GM18519 (cell line): ENCODE measurements at regions not wholly inside any gene's neighbourhood (a gene's known extent, or its start where the extent isn't known, plus 50 kb on each side); places are given as distances from the start of the nearest gene placed in this dataset.
"Not testable (repeated sequence)": the region's sequence is repeated elsewhere in the genome, so short reads cannot be mapped to it uniquely, and the experiment has no call there.

Experiments
- ATAC-seq: cut with Tn5 transposase; IDR thresholded peaks from one replicate; pipeline ENCODE4 v1.9.1; 2021; ENCODE audit warnings: mild to moderate bottlenecking, moderate library complexity; ENCODE audit not compliant: unreplicated experiment, low FRiP score

GRCh38 chr3:87507753-87508152 lies 231.4 kb upstream of the POU1F1 start:
- no peak for ATAC-seq

GRCh38 chr3:87503900-87504498 lies 227.6 kb upstream of the POU1F1 start:
- ATAC-seq = peak; percentile 92

- ATAC-seq = no peak
Observed at GRCh38 chr3:87501076-87501475, 224.7 kb upstream of the POU1F1 start.

GRCh38 chr3:87498358-87499080 lies 222.1 kb upstream of the POU1F1 start:
- ATAC-seq = no peak

- no peak for ATAC-seq
Observed at GRCh38 chr3:87495938-87496337, 219.6 kb upstream of the POU1F1 start.

- ATAC-seq = no peak
Observed at GRCh38 chr3:87494264-87494663, 217.9 kb upstream of the POU1F1 start.

GRCh38 chr3:87491843-87492242 lies 215.5 kb upstream of the POU1F1 start:
- ATAC-seq = no peak

- no peak for ATAC-seq
Observed at GRCh38 chr3:87489892-87490291, 213.5 kb upstream of the POU1F1 start.

GRCh38 chr3:87488765-87489164 lies 212.4 kb upstream of the POU1F1 start:
- ATAC-seq = no peak

- ATAC-seq = not testable (repeated sequence)
Observed at GRCh38 chr3:87486635-87487034, 210.3 kb upstream of the POU1F1 start.

- ATAC-seq = no peak
Observed at GRCh38 chr3:87486115-87486514, 209.7 kb upstream of the POU1F1 start.

GRCh38 chr3:87478716-87479115 lies 202.3 kb upstream of the POU1F1 start:
- ATAC-seq = no peak

GRCh38 chr3:87473944-87474343 lies 197.6 kb upstream of the POU1F1 start:
- no peak for ATAC-seq

GRCh38 chr3:87468938-87469337 lies 192.6 kb upstream of the POU1F1 start:
- ATAC-seq = no peak

GRCh38 chr3:87468235-87468634 lies 191.9 kb upstream of the POU1F1 start:
- no peak for ATAC-seq

- ATAC-seq = no peak
Observed at GRCh38 chr3:87462228-87462627, 185.8 kb upstream of the POU1F1 start.

- no peak for ATAC-seq
Observed at GRCh38 chr3:87461443-87461842, 185.1 kb upstream of the POU1F1 start.

- no peak for ATAC-seq
Observed at GRCh38 chr3:87461036-87461435, 184.7 kb upstream of the POU1F1 start.

GRCh38 chr3:87448558-87448957 lies 172.2 kb upstream of the POU1F1 start:
- ATAC-seq = no peak

GRCh38 chr3:87446849-87447387 lies 170.5 kb upstream of the POU1F1 start:
- no peak for ATAC-seq

- ATAC-seq = no peak
Observed at GRCh38 chr3:87442470-87442869, 166.1 kb upstream of the POU1F1 start.

- no peak for ATAC-seq
Observed at GRCh38 chr3:87437765-87438164, 161.4 kb upstream of the POU1F1 start.
